GM21717 (cell line): ENCODE measurements at regions not wholly inside any gene's neighbourhood (a gene's known extent, or its start where the extent isn't known, plus 50 kb on each side); places are given as distances from the start of the nearest gene placed in this dataset.
"Not testable (repeated sequence)": the region's sequence is repeated elsewhere in the genome, so short reads cannot be mapped to it uniquely, and the experiment has no call there.

Experiments
- ATAC-seq: cut with Tn5 transposase; IDR thresholded peaks from one replicate; pipeline ENCODE4 v1.9.1; 2021; ENCODE audit warnings: mild to moderate bottlenecking, moderate library complexity; ENCODE audit not compliant: unreplicated experiment

DNA sequence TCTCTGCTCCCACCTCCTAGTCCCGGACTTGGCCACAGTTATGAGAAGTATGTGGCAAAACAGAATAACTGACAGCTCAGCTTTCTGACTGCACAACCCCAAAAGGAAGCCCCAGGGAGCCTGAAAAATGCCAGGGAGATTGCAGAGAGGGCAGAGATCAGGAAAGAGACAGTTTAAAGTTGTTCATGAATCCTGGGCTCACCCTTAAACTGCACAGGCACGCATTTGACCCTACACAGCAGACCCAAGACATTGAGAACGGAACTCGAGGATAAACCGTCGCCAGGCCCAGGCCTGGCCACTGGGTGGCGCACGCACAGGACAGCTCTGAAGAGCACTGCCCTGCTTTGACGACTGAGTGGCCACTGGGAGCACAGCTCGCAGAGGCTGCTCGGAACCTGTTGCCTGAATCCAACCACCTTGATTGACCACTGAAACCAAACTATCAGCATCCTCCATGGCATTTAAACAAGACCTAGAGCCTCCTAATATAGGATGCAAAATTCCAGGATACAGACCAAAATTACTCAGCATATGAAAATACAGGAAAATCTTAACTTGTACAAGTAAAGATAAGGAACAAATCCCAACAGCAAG, 114.0 kb downstream of the C16orf95 start:
- no peak for ATAC-seq

DNA sequence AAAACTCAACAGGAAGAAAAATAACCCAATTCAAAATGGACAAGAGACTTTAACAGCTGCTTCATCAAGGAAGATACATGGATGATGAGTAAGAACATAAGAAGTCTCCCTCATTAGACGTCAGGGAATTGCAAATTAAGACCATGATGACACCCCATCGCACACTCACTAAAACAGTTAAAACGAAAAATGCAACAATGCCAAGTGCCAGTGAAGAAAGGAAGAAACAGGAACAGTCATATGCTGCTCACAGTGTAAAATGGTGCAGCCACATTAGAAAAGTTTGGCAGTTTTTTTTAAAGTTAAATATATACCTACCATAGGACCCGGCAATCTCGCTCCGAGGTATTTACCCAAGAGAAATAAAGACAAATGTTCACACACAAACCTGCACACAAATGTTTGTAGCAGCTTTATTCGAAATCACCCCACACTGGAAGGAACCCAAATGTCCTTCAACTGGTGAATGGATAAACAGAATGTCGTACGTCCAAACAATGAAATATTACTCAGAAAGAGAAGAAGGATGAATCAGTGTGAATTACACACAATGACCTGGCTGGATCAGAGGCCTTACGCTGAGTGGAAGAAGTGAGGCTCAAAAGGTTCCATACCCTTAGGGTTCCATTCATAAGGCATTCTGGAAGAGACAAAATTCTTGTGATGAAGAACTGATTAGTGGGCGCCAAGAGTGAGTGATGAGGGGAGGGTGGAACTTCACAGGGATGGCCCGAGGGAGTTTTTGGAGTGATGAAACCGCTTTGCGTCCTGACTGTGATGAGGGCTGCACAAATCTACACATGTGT, 110.3 kb downstream of the C16orf95 start:
- no peak for ATAC-seq

GRCh38 chr16:87207509-87207908, 109.7 kb downstream of the C16orf95 start:
- no peak for ATAC-seq

DNA sequence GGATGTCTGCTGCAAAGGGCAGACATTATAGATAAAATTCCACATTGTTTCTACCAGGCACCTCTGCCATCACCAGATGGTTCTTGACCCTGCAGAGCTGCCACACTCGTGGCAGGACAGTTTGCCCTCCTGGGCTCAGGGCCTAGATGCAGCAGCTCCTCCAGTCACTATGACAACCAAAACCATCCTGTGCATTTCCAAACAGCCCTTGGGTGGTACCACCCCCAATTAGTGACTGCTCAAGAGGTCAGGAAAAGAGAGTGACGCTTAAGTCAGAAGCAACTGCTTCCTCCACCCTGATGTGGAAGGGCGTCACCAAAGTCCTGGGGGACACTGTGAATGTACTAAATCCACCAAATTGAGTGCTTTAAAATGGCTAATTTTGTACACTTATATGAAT, 109.2 kb downstream of the C16orf95 start:
- ATAC-seq, result no peak

GRCh38 chr16:87208968-87209367, 108.2 kb downstream of the C16orf95 start:
- not testable (repeated sequence) for ATAC-seq

DNA sequence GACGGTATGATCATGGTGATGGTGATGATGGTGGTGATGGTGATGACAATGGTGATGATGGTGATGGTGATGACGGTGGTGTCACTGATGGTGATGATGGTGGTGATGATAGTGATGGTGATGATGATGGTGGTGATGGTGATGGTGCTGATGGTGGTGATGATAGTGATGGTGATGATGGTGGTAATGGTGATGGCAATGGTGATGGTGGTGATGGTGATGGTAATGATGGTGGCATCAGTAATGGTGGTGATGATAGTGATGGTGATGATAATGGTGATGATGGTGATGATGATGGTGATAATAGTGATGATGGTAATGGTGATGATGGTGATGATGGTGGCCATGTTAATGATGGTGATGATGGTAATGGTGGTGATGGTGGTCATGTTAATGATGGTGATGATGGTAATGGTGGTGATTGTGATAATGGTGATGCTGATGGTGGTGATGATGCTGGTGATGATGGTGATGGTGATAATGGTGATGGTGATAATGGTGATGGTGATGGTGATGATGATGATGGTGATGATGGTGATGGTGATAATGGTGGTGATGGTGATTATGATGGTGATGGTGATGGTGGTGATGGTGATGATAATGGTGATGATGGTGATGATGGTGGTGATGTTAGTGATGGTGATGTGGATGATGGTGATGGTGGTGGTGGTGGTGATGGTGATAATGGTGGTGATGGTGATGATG, 107.2 kb downstream of the C16orf95 start:
- ATAC-seq, result no peak

DNA sequence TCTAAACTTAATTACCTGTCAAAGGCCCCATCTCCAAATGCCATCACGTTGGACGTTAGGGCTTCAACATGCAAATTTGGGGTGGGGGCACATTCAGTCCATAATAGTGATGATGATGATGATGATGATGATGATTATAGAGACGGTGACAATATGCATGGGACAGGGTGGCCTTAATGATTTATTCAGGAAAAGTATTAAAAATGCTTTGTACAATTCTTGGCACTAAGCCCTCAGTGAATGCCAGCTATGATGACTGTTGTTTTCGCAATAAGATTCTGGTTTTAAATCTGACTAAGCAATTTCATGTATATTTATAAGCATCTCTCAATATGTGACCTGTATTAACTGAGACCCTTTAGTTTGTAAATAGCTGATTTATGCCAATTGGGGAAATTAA, 106.3 kb downstream of the C16orf95 start:
- no peak for ATAC-seq

- ATAC-seq, result no peak
Observed at GRCh38 chr16:87212026-87212425, 105.2 kb downstream of the C16orf95 start.

DNA sequence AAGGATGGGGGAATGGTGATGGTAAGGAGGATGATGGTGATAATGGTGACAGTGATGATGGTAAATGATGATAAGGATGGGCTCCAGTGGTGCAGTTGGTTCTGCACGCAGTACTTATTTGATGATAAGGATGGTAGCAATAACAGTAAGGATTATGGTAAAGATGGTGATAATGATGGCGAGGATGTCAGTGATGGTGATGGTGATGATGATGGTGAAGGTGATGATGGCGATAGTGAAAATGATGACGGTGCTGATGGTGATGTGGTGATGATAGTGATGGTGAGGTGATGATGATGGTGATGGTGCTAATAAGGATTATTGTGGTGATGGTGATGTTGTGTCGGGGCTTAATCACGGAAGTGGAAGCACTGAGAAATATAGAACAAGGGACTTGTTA, 103.7 kb downstream of the C16orf95 start:
- ATAC-seq, result no peak

DNA sequence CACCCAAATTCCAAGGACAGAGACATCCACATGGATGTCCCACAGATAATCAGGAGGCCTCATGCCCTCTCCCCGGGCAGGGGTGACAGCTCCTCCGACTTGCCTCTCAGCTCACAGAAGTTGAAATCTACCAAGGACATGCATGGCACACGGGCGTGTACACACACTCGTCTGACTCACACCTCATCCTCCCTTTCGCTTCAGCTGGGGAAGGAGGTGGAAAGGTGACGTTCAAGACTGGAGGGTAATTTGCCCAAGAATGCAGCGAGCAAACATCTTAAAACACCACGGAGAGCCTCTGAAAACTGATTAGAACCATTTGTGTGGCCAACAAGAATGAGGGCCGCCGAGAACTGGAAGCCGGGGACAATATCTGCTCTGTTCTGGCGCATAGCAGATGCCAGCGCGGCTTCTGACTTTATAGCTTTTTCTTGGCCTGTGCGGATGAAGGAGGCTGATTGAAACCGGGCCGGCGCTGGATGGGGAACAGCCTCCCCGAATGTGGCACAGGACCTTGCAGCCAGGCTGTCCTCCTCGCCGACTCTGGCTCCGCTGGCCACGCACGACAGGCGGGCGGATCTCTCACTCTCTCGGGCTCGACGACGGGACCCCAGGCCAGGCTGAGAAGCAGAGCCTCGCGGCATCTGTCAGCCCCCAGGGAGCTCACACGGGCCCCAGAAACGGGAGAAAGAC, 100.9 kb downstream of the C16orf95 start:
- ATAC-seq, result no peak

- ATAC-seq, result no peak
Observed at GRCh38 chr16:87216841-87217275, 100.3 kb downstream of the C16orf95 start.

GRCh38 chr16:87217802-87218201, 99.4 kb downstream of the C16orf95 start:
- ATAC-seq, result not testable (repeated sequence)

- ATAC-seq, result no peak
Observed at GRCh38 chr16:87218281-87219055, 98.7 kb downstream of the C16orf95 start.

DNA sequence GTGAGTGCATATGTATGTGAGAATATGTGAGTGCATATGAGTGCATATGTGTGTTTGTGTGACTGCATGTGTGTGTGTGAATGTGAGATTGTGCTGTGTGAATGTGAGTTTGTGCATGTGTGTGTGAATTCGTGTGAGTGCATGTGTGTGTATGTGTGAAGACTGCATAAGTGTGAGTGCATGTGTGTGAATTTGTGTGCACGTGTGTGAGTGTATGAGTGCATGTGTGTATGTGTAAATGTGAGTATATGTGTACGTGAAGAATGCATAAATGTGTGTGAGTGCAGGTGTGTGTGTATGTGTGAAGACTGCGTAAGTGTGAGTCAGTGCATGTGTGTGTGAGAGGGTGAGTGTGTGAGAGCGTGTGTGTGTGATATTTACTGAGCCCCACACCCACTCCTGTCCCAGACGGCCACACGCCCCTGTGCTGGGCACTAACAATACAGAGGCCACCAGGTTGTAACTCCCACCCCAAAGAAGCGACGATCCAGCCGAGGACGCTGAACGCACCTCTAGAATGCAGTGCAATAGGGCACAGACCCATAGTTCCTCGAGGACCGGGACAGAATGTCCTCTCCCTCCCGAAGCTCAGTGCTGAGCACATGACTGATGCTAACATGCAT, 97.8 kb downstream of the C16orf95 start:
- ATAC-seq, result no peak

DNA sequence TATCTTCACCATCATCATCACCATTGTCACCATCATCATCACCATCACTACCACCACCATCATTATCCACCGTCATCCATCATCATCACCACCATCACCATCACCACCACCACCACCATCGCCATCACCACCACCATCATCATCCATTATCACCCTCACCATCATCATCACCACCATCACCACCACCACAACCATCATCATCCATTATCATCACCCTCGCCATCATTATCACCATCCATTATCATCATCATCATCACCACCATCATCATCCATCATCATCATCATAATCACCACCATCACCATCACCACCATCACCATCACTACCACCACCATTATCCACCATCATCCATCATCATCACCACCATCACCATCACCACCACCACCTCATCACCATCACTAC, 95.6 kb downstream of the C16orf95 start:
- ATAC-seq, result no peak

DNA sequence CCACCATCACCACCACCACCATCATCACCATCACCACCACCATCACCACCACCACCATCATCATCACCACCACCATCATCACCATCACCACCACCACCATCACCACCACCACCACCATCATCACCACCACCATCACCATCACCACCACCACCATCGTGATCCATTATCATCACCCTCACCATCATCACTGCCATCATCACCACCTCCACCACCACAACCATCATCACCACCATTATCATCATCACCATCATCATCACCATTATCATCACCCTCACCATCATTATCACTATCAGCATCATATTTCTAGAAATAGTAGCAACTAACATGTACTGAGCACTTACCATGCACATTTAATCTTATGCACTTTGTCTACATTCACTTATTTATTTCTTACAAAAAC, 94.9 kb downstream of the C16orf95 start:
- ATAC-seq, result no peak

DNA sequence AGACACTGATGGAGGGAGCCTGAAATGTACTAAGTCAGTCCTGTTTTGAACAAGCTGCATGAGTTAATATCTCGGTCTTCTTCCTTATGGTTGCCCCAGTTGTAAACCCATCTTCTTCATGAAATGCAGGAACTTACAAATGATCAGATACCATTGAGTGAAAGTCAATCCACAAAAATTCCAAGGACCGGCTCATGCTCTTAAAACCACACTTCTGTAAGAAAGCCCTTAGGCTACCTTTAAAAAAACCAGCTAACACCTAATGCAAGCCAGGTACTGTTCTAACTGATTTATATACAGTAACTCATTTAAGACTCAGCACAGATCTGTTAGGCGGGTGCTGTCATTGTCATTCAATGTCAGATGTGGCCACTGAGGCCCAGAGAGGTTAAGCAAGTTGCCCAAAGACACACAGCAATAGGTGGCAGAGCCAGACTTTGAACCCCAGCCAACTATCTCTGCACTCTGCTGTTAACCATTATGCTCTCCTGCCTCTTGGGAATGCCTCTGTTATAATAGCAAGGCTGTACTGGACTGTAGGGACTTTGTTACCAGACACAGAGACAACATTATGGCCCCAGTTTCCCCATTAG, 93.4 kb downstream of the C16orf95 start:
- ATAC-seq, result no peak

DNA sequence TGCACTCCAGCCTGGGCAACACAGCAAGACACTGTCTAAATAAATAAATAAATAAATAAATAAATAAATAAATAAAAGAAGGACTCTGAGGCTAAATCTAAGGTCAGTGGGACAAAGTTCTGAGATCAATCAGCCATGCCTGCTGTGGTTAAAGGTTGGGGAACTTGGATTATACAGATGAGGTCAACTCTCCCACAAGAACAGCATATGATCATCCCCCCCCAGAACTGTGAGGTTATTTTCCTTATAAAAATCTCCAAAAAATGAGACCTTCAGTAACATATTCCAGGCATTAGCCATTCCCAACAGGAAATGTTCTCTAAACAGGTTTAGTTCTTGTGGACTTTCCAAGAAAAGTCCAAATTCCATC, 90.3 kb downstream of the C16orf95 start:
- no peak for ATAC-seq

DNA sequence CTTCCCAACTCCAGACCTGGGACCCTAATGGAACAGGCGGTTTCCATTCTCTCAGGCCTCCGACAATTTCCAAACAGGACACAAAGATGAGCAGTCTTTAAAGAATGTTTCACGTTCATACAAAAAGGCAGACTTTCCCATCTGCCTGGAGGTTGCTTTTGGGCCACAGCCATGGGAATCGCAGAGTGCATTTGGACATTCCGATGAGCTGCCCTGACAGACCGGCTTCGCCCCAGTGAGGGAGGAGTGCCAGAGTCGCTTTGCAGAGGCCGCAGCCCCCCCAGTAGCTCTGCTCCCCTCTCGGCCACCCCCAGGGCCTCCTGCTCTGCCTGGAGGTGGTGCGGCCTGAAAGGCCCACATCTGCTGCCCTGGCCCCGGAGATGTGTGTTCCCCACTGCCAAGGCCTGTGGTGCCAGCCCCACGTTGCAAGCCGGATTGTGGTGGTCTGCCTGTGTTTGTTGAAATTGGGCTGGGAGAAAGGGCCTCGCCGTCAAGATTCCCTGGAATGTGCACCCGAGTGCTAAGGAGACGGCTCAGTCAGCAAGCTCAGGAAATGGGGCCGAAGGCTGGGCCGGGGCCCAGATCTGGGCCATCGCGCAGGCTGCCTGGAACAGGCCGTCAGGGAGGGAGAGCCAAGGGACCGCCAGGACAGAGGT, 89.8 kb downstream of the C16orf95 start:
- no peak for ATAC-seq
